ENCODE measurements at regions not wholly inside any gene's neighbourhood (a gene's known extent, or its start where the extent isn't known, plus 50 kb on each side); places are given as distances from the start of the nearest gene placed in this dataset. TPM values are rescaled to one million over a fixed set of nuclear protein-coding genes. Genes with fewer than 3 reads are reported as not detected.

Small RNAs in the stretch of these regions (small RNA-seq; reads per million reads assigned to genes)
- gene RF00002 (ENCODE audit: insufficient read depth, insufficient read length, low read depth, low replicate concordance), result not detected
